Erythroblast (primary cell): ENCODE measurements at regions not wholly inside any gene's neighbourhood (a gene's known extent, or its start where the extent isn't known, plus 50 kb on each side); places are given as distances from the start of the nearest gene placed in this dataset.

Experiments used
- GATA1 ChIP-seq: IDR thresholded peaks from 2 replicates; pipeline ENCODE4 v1.6.1; 2011; ENCODE audit warnings: low read depth, mild to moderate bottlenecking, control low read depth, low read length, moderate library complexity
- POLR2A ChIP-seq: IDR thresholded peaks from 2 replicates; pipeline ENCODE4 v1.6.1; 2011; ENCODE audit warnings: mild to moderate bottlenecking, low read length

- TF ChIP-seq GATA1 = no peak
- no peak for TF ChIP-seq POLR2A
Observed at GRCh38 chr7:3246127-3246526, 54.9 kb upstream of the SDK1 start.
